Astrocyte of the spinal cord (primary cell): ENCODE measurements at regions not wholly inside any gene's neighbourhood (a gene's known extent, or its start where the extent isn't known, plus 50 kb on each side); places are given as distances from the start of the nearest gene placed in this dataset.

Experiments
- DNase-seq: peaks from one replicate; pipeline ENCODE4 v3.0.0; 2011; ENCODE audit warnings: low read depth, low spot score
- H3K4me3 ChIP-seq: 2 replicates; pipeline ENCODE4 v1.5.1; 2011; ENCODE audit warnings: low read depth, mild to moderate bottlenecking, low read length, moderate library complexity
- in situ Hi-C: cut with HindIII; loops from 2 replicates; pipeline ENCODE4 v1.10.0; 2017; ENCODE audit warnings: low sequenced_read_pairs
- TF ChIP-seq, protein P1 (sequence below): IDR thresholded peaks from 2 replicates; pipeline ENCODE4 v1.5.1; 2012; ENCODE audit warnings: low read depth, mild to moderate bottlenecking, low read length, inconsistent platforms

DNA sequence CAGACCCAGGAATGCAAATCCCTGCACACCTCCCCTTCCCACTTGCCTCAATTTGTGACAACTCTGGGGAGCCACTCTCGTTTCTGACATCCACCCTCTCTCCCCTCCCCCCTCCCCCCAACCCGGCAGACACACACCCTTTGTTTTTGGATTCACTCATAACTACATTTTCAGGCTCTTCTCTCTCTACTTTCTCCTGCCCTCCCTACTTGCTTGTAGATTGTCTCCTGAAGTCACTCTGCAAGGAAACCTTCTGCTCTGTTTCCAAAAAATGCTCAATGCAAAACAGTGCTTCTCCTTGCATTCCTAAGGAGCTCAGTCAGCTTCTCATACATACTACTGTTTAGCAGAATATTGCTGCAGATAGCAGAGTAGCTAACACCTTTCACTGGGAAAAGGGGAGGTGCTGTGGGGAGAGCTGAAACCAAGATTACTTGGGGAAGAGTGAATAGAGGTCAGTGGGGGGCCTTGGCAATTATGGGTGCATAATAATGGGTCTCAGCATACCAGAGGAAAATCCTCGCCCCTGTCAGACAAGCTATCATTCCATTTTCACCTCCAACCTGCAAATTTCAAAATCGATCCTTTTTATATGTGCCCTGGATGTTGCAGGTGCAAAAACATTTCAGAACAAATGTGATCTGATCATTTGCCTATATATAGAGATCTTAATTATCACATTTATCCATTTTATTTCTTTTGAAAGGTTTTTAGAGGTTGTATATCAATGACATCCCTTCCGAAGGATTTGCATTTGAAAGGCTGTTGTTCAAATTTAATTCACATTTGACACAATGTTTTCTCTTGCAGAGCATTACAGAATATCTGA is 1860.7 kb upstream of the WWC1 start:
- no peak for DNase-seq
- TF ChIP-seq, protein P1, sequence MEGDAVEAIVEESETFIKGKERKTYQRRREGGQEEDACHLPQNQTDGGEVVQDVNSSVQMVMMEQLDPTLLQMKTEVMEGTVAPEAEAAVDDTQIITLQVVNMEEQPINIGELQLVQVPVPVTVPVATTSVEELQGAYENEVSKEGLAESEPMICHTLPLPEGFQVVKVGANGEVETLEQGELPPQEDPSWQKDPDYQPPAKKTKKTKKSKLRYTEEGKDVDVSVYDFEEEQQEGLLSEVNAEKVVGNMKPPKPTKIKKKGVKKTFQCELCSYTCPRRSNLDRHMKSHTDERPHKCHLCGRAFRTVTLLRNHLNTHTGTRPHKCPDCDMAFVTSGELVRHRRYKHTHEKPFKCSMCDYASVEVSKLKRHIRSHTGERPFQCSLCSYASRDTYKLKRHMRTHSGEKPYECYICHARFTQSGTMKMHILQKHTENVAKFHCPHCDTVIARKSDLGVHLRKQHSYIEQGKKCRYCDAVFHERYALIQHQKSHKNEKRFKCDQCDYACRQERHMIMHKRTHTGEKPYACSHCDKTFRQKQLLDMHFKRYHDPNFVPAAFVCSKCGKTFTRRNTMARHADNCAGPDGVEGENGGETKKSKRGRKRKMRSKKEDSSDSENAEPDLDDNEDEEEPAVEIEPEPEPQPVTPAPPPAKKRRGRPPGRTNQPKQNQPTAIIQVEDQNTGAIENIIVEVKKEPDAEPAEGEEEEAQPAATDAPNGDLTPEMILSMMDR = no peak
- in situ Hi-C loops = no loop called here
- no peak overlapping the region for H3K4me3 ChIP-seq

DNA sequence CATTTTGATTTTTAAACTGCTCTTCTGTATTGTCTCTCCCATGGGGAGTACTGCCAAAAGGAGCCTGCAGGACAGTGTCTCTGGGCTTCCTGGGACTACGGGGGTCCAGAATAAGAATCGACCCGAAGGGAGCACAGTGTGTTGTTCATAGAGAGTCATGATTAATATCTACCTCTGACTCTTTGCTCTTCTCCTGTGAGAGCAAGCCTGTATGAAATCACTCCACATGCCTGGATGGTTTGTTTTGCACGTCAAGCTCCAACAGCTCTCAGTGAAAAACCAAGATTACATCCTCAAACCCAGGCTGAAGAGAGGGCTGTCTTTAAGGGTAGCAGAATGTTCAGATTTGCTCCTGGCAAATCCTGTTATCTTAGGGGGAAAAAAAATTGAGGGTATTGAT is 1860.0 kb upstream of the WWC1 start:
- TF ChIP-seq, protein P1 = no peak
- in situ Hi-C loops = no loop called here
- no peak overlapping the region for H3K4me3 ChIP-seq
- no peak for DNase-seq

DNA sequence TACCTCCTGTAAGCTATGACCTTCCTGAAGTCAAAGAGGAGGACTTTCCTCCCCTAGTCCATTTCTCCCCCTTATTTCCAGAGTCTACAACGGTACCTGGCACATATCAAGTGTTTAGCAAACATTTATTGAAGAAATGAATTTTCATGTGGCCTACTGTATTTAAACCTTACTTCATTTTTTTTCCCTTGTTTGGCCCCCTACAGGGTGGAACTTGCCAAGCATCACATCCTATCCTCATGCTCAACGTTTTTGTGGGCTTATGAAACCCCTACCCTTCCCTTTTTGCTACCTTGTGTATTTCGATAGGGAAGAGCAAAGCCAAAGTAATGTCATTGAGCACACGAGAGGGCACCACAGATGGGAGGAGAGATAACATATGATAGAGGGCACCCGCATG is 1857.8 kb upstream of the WWC1 start:
- no peak overlapping the region for H3K4me3 ChIP-seq
- no peak for DNase-seq
- in situ Hi-C loops = no loop called here
- TF ChIP-seq, protein P1 = no peak

DNA sequence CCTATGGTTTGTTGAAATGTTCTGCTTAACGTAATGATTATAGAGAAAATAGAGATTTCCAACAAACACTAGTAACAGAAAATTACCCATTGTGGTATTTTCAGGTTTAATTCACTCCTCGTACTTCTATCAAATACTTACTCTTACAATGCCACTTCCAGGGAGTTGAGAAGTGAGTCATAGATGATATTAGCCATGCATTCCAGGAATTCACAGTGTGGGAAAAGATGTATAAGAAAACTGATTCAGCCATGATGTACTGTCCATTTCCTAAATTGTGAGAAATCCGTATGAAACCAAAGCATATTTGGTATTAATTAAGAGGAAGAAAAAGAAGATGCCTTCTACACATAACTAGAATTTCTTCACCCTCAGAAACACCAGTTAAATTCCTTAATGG is 1854.6 kb upstream of the WWC1 start:
- TF ChIP-seq, protein P1 = no peak

DNA sequence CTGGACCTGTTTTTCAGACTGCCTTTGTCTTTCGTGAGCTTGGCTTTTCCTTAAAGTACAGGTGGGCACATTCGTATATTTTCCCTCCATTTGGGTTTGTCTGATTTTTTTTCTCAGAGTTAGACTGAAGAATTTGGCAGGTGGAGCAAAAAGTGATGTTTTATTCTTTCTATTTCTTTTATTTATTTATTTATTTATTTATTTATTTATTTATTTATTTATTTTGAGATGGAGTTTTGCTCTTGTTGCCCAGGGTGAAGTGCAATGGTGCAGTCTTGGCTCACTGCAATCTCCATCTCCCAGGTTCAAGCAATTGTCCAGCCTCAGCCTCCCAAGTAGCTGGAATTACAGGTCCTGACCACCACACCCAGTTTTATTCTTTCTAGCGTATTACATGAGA is 1805.1 kb upstream of the WWC1 start:
- no peak overlapping the region for H3K4me3 ChIP-seq
- in situ Hi-C loops = no loop called here
- no peak for DNase-seq
- TF ChIP-seq, protein P1 = no peak

More for the DNA sequence above, 1854.6 kb upstream of the WWC1 start:
- no peak overlapping the region for H3K4me3 ChIP-seq
- DNase-seq = peak; percentile 59
- in situ Hi-C loops = no loop called here

DNA sequence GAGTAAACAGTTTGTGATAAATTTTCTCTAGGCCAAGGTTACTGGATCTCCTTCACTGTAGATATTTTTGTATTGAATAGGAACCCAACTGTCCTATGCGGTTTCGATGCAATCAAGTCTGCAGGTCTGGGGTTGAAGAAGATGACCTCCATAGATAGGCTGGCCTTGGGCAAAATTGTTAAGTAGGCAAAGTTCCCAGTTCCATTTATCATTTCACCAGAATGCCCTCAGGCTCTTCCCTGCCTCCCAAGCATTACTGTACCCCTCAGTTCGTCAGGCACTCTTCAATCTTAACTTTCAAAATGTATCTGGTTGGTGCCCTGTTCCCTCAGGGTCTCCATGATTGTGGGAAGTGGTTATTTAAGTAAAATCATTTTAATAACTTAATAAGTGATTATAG is 1802.9 kb upstream of the WWC1 start:
- in situ Hi-C loops = no loop called here
- TF ChIP-seq, protein P1 = no peak
- DNase-seq = no peak
- H3K4me3 ChIP-seq = no peak overlapping the region
